Mucosa of stomach (tissue), 1 donor: ENCODE measurements at regions not wholly inside any gene's neighbourhood (a gene's known extent, or its start where the extent isn't known, plus 50 kb on each side); places are given as distances from the start of the nearest gene placed in this dataset.

Experiments
- H3K27me3 ChIP-seq: one replicate; pipeline ENCODE4 v1.7.0; 2013; ENCODE audit warnings: mild to moderate bottlenecking, low read length; ENCODE audit not compliant: control insufficient read depth, insufficient read depth
- H3K36me3 ChIP-seq: one replicate; pipeline ENCODE4 v1.7.0; 2013; ENCODE audit warnings: low read length; ENCODE audit not compliant: control insufficient read depth, insufficient read depth
- H3K4me1 ChIP-seq: one replicate; pipeline ENCODE4 v1.7.0; 2013; ENCODE audit warnings: mild to moderate bottlenecking, low read length; ENCODE audit not compliant: control insufficient read depth, insufficient read depth
- H3K4me3 ChIP-seq: one replicate; pipeline ENCODE4 v1.7.0; 2013; ENCODE audit warnings: low read length
- H3K9ac ChIP-seq: one replicate; pipeline ENCODE4 v1.7.0; 2013; ENCODE audit warnings: mild to moderate bottlenecking, low read length, moderate library complexity
- H3K9me3 ChIP-seq: one replicate; pipeline ENCODE4 v1.7.0; 2013; ENCODE audit warnings: mild to moderate bottlenecking, low read length, moderate library complexity; ENCODE audit not compliant: control insufficient read depth
- donor health status: Pancreatic carcinoma.

DNA sequence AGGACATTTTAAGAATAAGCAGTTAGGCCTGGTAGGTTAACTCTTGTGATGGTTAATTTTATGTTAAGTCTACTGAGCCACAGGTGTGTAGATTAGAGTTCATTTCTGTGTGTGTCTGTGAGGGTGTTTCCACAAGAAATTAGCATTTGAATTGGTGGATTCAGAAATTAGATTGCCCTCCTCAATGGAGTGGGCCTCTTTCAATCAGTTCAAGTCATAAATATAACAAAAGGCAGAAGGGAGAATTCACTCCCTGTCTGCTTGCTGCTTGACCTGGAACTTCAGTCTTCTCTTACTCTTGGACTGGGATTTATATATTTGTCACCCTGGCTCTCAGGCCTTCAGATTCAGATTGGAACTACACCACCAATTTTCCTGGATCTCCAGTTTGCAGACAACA lies 55.3 kb upstream of the POM121L12 start:
- Histone ChIP-seq H3K36me3 (no peaks in the 10 kb centered on the region), H3K9ac (no peak overlapping the region), H3K9me3 (no peaks in the 10 kb centered on the region), H3K4me3 (no peak overlapping the region), H3K4me1 (no peaks in the 10 kb centered on the region), H3K27me3 (no peaks in the 10 kb centered on the region)

DNA sequence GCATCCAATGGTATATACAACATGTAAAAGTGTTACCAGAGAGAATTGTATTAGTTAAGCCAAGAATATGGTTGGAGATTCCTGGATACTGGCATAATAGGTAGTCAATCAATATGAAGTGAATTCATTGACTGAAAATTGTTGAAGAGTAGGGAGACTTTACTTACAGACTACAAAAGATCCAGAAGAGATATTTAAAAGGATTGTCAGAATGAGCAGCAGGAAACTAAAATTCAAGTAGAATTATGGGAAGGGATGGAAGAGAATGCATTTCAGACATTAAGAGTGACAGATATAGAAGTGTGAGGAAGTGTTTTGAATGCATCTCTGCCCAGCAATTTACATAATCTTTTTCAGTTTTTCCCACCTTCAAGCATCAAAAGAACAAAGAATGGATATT lies 62.3 kb upstream of the POM121L12 start:
- Histone ChIP-seq H3K4me1 (no peaks in the 10 kb centered on the region), H3K9me3 (no peaks in the 10 kb centered on the region), H3K27me3 (no peaks in the 10 kb centered on the region), H3K9ac (no peak overlapping the region), H3K36me3 (no peaks in the 10 kb centered on the region), H3K4me3 (no peak overlapping the region)

DNA sequence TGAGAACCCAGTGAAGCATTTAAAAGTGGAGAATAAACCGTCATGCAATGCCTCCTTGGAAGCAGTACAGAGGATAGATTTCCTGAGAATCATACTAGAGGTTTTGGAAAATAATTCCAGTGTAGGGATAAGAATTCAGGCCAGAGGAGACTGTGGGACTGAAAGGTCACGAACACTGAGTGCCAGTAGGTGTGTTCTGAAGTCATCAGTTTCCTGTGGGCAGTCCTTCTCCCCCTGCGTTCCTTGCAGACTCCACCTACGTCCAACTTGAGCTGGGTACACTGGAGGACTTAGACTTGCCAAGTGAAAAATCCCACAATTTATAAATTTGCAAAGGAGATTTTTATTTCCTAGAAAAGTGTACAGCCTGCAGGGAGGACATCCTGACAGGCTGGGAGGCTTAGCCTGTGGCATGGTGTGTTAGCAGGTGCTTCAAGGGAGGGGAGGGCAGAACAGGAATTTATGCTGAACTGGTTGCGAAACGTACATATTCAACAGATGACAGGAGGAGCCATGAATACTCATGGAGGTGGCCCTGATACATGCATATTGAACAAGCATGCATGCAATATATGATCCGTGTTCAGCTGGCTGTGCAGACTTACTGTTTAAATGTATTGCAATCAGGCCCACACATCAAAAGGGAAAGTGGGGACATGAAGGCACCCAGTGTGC lies 72.9 kb upstream of the POM121L12 start:
- H3K27me3 ChIP-seq, result no peaks in the 10 kb centered on the region
- H3K9me3 ChIP-seq, result no peaks in the 10 kb centered on the region
- H3K4me1 ChIP-seq, result no peaks in the 10 kb centered on the region
- no peak overlapping the region for H3K9ac ChIP-seq
- H3K4me3 ChIP-seq, result no peak overlapping the region
- H3K36me3 ChIP-seq, result no peaks in the 10 kb centered on the region

DNA sequence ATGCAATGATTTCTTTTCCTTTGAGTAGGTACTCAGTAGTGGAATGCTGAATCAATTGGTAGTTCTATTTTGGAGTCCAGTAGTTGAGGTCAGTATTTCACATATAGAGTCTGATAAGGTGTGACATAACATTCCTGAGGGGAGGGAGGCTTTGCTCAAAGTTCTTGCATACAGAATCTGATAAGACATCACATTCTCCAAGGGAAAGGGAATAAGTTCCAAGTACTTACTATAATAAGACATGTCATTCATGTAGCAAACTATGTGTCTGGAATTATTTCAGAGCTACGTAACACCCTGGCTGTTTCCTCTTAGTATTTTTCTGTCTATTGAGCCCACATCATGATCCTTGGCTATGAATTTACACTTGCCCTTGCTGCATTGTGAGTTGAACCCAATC lies 74.3 kb upstream of the POM121L12 start:
- Histone ChIP-seq H3K4me3 (no peak overlapping the region), H3K4me1 (no peaks in the 10 kb centered on the region), H3K36me3 (no peaks in the 10 kb centered on the region), H3K9ac (no peak overlapping the region), H3K9me3 (no peaks in the 10 kb centered on the region), H3K27me3 (no peaks in the 10 kb centered on the region)

DNA sequence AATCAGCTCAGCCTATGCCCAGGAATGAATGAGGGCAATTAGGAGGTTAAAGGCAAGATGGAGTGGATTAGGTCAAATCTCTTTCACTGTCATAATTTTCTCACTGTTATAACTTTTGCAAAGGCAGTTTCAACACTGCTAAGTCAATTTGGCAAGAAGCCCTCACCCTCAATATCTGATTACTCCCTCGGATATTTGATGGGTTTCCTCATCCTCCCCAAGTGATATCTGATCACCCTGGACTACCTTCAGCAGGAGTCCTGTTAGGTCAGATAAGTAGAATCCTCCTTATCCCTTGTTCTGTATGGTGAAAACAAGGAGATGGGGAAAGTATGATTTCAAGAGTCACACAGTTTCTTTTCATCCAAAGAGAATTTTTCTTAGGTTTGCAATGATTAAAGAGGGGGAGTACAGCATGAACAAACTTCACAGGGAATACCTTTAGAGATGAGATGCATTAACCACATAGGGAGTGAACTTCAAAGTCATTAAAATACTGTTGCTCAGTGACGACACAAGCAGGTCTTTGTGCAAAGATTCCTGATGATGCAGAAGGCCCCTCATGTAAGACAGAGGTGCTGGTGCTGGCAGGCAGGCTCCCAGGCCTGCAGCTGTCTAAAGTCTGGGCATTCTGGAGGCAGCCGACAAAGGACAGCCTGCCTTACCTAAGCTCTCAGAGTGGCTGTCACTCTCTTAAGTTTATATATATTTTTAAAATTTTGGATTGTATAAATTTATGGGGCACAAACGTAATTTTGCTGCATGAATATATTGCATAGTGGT lies 75.4 kb upstream of the POM121L12 start:
- no peak overlapping the region for H3K9ac ChIP-seq
- no peaks in the 10 kb centered on the region for H3K4me1 ChIP-seq
- H3K9me3 ChIP-seq, result no peaks in the 10 kb centered on the region
- H3K36me3 ChIP-seq, result no peaks in the 10 kb centered on the region
- H3K4me3 ChIP-seq, result no peak overlapping the region
- H3K27me3 ChIP-seq, result no peaks in the 10 kb centered on the region

DNA sequence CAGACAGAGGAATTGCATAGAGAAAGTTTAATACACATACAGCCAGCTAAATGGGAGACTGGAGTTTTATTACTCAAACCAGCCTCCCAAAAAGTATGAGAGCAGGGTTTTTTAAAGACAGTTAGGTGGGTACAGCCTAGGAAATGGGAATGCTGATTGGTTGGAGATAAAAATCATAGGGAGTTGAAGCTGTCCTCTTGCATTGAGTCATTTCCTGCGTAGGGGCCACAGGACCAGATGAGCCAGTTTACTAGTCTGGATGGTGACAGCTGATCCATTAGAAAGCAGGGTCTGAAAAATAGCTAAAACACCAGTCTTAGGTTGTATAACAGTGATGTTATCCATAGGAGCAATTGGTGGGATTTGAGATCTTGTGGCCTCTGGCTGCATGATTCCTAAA lies 76.1 kb upstream of the POM121L12 start:
- Histone ChIP-seq H3K4me1 (no peaks in the 10 kb centered on the region), H3K9ac (no peak overlapping the region), H3K9me3 (no peaks in the 10 kb centered on the region), H3K36me3 (no peaks in the 10 kb centered on the region), H3K4me3 (no peak overlapping the region), H3K27me3 (no peaks in the 10 kb centered on the region)

DNA sequence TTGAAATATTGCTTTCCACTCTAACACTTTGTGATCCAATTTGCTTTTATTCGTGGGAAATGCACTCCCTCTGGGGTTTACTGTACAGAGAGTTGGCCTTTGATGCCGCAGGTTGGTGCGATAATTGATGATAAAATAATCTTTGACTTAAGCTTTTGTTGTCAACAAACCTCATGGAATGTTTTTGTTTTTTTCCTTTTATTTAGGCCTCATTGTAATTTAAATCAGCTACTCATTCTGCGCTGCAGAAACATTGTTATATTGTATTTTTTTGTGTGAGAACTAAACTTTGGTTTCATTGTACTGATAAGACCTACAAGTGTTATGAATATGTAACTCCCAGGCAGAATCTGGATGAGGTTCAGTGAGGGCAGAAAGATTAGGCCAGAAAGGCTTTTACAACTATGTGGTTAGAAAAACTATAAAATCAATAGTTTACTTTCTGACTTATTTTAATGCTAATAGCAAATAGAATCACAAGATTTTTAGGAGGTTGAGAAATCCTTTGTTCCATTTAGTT lies 76.8 kb upstream of the POM121L12 start:
- Histone ChIP-seq H3K9ac (no peak overlapping the region), H3K27me3 (no peaks in the 10 kb centered on the region), H3K9me3 (no peaks in the 10 kb centered on the region), H3K4me1 (no peaks in the 10 kb centered on the region), H3K4me3 (no peak overlapping the region), H3K36me3 (no peaks in the 10 kb centered on the region)

DNA sequence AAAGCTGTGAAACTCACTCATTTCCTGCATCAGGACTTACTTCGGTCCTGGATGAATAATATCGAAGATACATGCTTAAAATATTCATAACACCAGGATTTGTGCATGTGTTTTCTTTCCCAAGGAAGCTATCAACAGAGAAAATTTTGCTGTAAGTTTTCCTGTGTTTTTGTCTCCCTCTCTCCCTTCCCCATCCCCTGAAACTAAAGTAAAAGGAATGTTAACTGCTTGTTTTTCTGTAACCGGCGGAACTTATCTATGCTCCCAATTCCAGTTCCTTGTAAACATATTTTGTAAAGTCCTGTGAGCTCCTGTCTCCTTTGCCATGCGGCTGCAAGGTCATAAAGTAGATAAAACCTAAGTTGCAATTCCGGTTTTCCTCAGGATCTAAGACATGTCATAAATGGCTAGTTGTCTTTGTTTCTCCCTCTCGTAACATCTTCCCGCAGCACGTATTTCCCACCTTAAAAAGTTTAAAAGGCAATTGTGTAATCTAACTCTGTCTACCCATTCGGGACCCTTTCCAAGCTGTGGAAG lies 79.0 kb upstream of the POM121L12 start:
- Histone ChIP-seq H3K9ac (no peak overlapping the region), H3K27me3 (no peaks in the 10 kb centered on the region), H3K36me3 (no peaks in the 10 kb centered on the region), H3K4me1 (no peaks in the 10 kb centered on the region), H3K9me3 (no peaks in the 10 kb centered on the region), H3K4me3 (no peak overlapping the region)

DNA sequence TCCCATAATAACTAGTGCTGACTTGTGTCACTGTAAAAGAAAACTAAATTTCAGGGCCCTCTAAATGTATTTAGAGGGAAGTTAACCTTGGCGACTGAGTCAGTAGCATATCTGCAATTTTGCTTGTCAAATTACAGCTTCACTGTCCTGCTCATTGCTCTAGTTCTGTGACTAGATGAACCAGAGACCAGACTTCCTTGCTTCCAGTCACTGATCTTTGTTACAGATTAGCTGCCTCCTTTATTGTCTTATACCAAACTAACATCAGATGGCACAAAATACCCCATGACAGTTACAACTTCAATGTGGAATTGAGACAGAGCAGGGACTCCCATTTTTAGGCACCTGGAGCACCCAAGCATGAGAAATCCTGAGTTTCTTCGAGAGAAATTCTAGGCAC lies 79.9 kb upstream of the POM121L12 start:
- Histone ChIP-seq H3K4me3 (no peak overlapping the region), H3K4me1 (no peaks in the 10 kb centered on the region), H3K9ac (no peak overlapping the region), H3K27me3 (no peaks in the 10 kb centered on the region), H3K36me3 (no peaks in the 10 kb centered on the region), H3K9me3 (no peaks in the 10 kb centered on the region)

DNA sequence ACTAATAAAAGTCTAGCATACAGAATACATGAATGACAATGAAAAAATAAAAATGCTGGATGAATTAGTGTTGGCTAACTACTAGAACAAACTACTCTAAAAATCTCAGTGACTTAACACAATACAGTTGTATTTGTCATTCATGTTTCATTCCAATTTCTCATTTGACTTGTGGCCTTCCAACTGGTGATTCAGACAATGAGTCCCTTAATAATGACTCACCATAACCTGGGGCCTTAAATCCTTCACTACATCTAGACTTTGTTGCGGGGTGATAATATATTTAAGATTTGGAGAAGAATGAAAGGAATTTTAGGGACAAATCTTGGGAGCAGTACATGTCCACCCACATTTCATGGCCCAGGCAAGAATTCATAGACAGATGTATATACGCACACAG lies 90.5 kb upstream of the POM121L12 start:
- Histone ChIP-seq H3K27me3 (no peaks in the 10 kb centered on the region), H3K36me3 (no peaks in the 10 kb centered on the region), H3K9me3 (no peaks in the 10 kb centered on the region), H3K4me3 (no peak overlapping the region), H3K4me1 (no peaks in the 10 kb centered on the region), H3K9ac (no peak overlapping the region)

DNA sequence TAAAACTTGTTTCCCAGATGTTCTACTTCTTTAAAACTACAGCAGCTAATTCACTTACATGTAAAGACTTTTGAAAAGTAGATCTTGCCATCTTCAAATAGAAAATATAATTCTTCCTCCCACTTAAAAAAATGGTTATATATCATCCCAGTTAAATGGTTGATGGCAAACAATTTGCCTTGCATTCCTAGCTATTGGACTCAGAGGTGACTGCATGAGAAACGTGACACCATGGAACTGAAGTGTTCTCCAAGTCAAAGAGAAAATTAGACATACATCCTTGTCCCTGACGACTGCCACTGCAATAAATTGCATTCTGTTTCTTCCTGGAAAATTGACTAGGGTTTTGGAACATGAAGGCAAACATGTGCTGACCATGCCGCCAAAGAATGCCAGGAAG lies 95.0 kb upstream of the POM121L12 start:
- Histone ChIP-seq H3K9me3 (no peaks in the 10 kb centered on the region), H3K27me3 (no peaks in the 10 kb centered on the region), H3K9ac (no peak overlapping the region), H3K36me3 (no peaks in the 10 kb centered on the region), H3K4me3 (no peak overlapping the region), H3K4me1 (no peaks in the 10 kb centered on the region)

DNA sequence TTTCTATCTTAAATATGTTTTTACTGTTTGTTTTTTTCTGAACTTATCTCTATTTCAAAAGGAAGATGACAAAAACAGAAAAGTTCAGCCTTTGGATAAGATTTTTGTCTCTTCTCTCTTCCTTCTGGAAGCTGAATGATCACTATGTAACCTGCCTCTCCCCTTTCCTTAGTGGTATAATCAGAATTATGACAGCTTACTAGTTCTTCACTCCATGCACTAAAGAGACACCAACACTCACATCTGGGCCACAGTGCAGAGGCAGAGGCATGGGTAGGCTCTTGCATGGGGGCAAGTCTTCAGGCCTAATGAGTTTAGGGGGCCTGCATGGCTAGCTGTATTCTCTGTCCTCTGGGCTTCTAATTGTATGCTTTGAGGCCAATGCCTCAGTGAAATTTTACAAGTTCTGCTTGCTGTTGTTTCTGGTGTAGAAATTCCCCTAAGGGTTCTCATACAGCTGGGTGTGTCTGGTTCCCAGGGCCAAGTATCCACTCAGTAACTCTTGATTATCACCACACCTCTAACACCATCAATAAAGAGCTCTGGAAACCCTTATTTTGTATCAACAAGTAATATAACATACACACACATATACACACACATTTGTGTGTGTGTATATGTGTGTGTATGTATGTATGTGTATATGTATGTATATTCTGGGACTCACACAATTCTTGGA lies 96.8 kb upstream of the POM121L12 start:
- H3K27me3 ChIP-seq, result no peaks in the 10 kb centered on the region
- no peaks in the 10 kb centered on the region for H3K4me1 ChIP-seq
- no peak overlapping the region for H3K9ac ChIP-seq
- no peaks in the 10 kb centered on the region for H3K9me3 ChIP-seq
- no peak overlapping the region for H3K4me3 ChIP-seq
- no peaks in the 10 kb centered on the region for H3K36me3 ChIP-seq
